ENCODE measurements at regions not wholly inside any gene's neighbourhood (a gene's known extent, or its start where the extent isn't known, plus 50 kb on each side); places are given as distances from the start of the nearest gene placed in this dataset.

GRCh38 chr11:120061036-120061760 lies 76.7 kb downstream of the TRIM29 start:
- TF ChIP-seq, protein P1, sequence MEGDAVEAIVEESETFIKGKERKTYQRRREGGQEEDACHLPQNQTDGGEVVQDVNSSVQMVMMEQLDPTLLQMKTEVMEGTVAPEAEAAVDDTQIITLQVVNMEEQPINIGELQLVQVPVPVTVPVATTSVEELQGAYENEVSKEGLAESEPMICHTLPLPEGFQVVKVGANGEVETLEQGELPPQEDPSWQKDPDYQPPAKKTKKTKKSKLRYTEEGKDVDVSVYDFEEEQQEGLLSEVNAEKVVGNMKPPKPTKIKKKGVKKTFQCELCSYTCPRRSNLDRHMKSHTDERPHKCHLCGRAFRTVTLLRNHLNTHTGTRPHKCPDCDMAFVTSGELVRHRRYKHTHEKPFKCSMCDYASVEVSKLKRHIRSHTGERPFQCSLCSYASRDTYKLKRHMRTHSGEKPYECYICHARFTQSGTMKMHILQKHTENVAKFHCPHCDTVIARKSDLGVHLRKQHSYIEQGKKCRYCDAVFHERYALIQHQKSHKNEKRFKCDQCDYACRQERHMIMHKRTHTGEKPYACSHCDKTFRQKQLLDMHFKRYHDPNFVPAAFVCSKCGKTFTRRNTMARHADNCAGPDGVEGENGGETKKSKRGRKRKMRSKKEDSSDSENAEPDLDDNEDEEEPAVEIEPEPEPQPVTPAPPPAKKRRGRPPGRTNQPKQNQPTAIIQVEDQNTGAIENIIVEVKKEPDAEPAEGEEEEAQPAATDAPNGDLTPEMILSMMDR (IDR thresholded peaks at IDR 0.05) = no peak
- no peak for TF ChIP-seq EP300 (IDR thresholded peaks at IDR 0.05)
- no peak for TF ChIP-seq POLR2A (IDR thresholded peaks at IDR 0.05)
- no peak for TF ChIP-seq POLR2AphosphoS5 (IDR thresholded peaks at IDR 0.05)
